GM12891 (cell line): ENCODE measurements at regions not wholly inside any gene's neighbourhood (a gene's known extent, or its start where the extent isn't known, plus 50 kb on each side); places are given as distances from the start of the nearest gene placed in this dataset.

ENCODE experiments used
- POLR2A ChIP-seq: IDR thresholded peaks from 2 replicates; pipeline ENCODE4 v1.6.1; 2011; ENCODE audit warnings: low read depth, low read length, control low read depth
- POLR2AphosphoS5 ChIP-seq: IDR thresholded peaks from 2 replicates; pipeline ENCODE4 v1.6.1; 2011; ENCODE audit warnings: low read depth, low read length, control low read depth
- POU2F2 ChIP-seq: IDR thresholded peaks from 2 replicates; pipeline ENCODE4 v1.6.1; 2011; ENCODE audit warnings: low read depth, mild to moderate bottlenecking, control low read depth, low read length, moderate library complexity
- TAF1 ChIP-seq: IDR thresholded peaks from 2 replicates; pipeline ENCODE4 v1.6.1; 2011; ENCODE audit warnings: low read depth, low read length, control low read depth

DNA sequence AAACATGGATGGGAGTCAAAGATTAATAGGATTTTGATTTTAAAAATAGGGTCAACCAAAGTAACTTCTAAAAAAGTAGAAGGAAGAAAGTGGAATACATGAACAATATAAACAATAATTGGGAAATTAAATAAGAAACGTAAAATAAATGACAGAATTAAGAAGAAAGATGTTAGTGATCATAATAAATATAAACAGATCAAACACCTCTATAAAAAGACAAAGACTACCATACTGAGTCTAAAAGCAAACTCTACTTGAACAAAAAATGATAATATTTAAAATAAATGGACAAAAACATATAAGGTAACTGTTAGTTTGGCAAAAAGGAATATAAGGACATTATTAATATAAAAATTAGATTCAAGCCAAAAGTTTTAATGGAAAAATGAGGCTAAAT is 57.7 kb upstream of the ZNF618 start:
- TF ChIP-seq TAF1 (no peak), POU2F2 (no peak), POLR2AphosphoS5 (no peak), POLR2A (no peak)
